Panc1 (cell line): ENCODE measurements at regions not wholly inside any gene's neighbourhood (a gene's known extent, or its start where the extent isn't known, plus 50 kb on each side); places are given as distances from the start of the nearest gene placed in this dataset.

Experiments used
- ATAC-seq: fragments of 200-7000 bp; cut with Tn5 transposase; 2 replicates; pipeline ENCODE4 v1.9.1; 2020; ENCODE audit warnings: mild to moderate bottlenecking, moderate library complexity
- BruUV-seq: library from RNA; stranded (reverse); fragments of 400-500 nt; replicated peaks from 2 replicates; lab custom pipeline; 2021; lab: Mats Ljungman, UMichigan
- CTCF ChIA-PET: fragments of 300-600 bp; sonication (Branson Sonifier 250); formaldehyde crosslinking; loops from one replicate; lab custom pipeline; 2022; ENCODE audit warnings: antibody characterized with exemption; lab: Charles Lee
- POLR2A ChIA-PET: fragments of 300-600 bp; sonication (Branson Sonifier 250); formaldehyde crosslinking; loops from one replicate; lab custom pipeline; 2022; ENCODE audit warnings: antibody characterized with exemption; lab: Charles Lee
- DNase-seq: peaks from one replicate; pipeline ENCODE4 v3.0.0-alpha.2; 2010; ENCODE audit warnings: low read depth, low spot score
- H3K27ac ChIP-seq: 2 replicates; pipeline ENCODE4 v1.5.1; 2011; ENCODE audit warnings: mild to moderate bottlenecking, low read length, inconsistent platforms
- H3K27me3 ChIP-seq: fragments of 200-500 bp; sonication (Bioruptor generic); 2 replicates; pipeline ENCODE4 v1.6.0; 2014; ENCODE audit warnings: low read length, inconsistent platforms; ENCODE audit not compliant: control insufficient read depth, insufficient read depth
- H3K36me3 ChIP-seq: fragments of 200-500 bp; sonication (Bioruptor generic); 2 replicates; pipeline ENCODE4 v1.5.1; 2014; ENCODE audit warnings: inconsistent platforms, mild to moderate bottlenecking, low read length, moderate library complexity; ENCODE audit not compliant: control insufficient read depth, insufficient read depth
- H3K4me1 ChIP-seq: 2 replicates; pipeline ENCODE4 v1.5.1; 2011; ENCODE audit warnings: inconsistent platforms, mild to moderate bottlenecking, low read length, moderate library complexity; ENCODE audit not compliant: control insufficient read depth, insufficient read depth
- H3K4me3 ChIP-seq, 2 experiments: 2 replicates each; pipeline ENCODE4 v1.5.1; 2011 to 2012; ENCODE audit warnings: low read depth in 2 of 2, low read length in 2 of 2, mild to moderate bottlenecking in 2 of 2, inconsistent platforms in 1 of 2, moderate library complexity in 1 of 2
- H3K9me3 ChIP-seq: fragments of 200-500 bp; sonication (Bioruptor generic); 2 replicates; pipeline ENCODE4 v1.5.1; 2014; ENCODE audit warnings: low read depth, mild to moderate bottlenecking, inconsistent platforms, low read length, moderate library complexity; ENCODE audit not compliant: control insufficient read depth, insufficient read depth
- CTCF ChIP-seq: fragments of 450-650 bp; IDR thresholded peaks from 2 replicates; pipeline ENCODE4 v1.5.1; 2017; ENCODE audit warnings: mild to moderate bottlenecking
- POLR2AphosphoS5 ChIP-seq: IDR thresholded peaks from 2 replicates; pipeline ENCODE4 v1.6.1; 2012; ENCODE audit warnings: mild to moderate bottlenecking, low read depth, low read length, moderate library complexity
- REST ChIP-seq, 2 experiments: IDR thresholded peaks; 2 replicates each; pipeline ENCODE4 v1.6.1; 2011 to 2012; ENCODE audit warnings: low read depth in 2 of 2, control low read depth in 1 of 2, low read length in 1 of 2, mild to moderate bottlenecking in 1 of 2, moderate library complexity in 1 of 2; ENCODE audit not compliant: insufficient read depth in 1 of 2
- SIN3A ChIP-seq: IDR thresholded peaks from 2 replicates; pipeline ENCODE4 v1.6.1; 2012; ENCODE audit warnings: low read depth, mild to moderate bottlenecking, low read length, moderate library complexity, borderline replicate concordance; ENCODE audit not compliant: insufficient read depth
- TCF7L2 ChIP-seq: IDR thresholded peaks from 2 replicates; pipeline ENCODE4 v1.6.1; 2011; ENCODE audit warnings: mild to moderate bottlenecking, low read depth, low read length, inconsistent platforms
- in situ Hi-C: cut with HindIII; loops from 2 replicates; pipeline ENCODE4 v1.10.0; 2016; ENCODE audit warnings: low sequenced_read_pairs, low pct_unique_long_range_greater_than_20kb
- intact Hi-C: fragments of 100-400 bp; cut with micrococcal nuclease; formaldehyde crosslinking; loops from one replicate; pipeline ENCODE4 v1.10.0; 2022; ENCODE audit not compliant: unreplicated experiment

- no TSS peak for BruUV-seq
- ATAC-seq = no peak
These were observed 320.8 kb upstream of the NRP1 start for GRCh38 chr10:33655165-33655815.

More at GRCh38 chr10:33655165-33655815, 320.8 kb upstream of the NRP1 start:
- ChIA-PET POLR2A (no interaction called here), CTCF (no interaction called here)
- DNase-seq = no peak
- Histone ChIP-seq H3K9me3 (no peaks in the 10 kb centered on the region; the same call in 1 of the 2 replicates), H3K4me1 (no peaks in the 10 kb centered on the region), H3K4me3 (no peak overlapping the region), H3K27ac (no peak overlapping the region), H3K36me3 (no peaks in the 10 kb centered on the region), H3K27me3 (no peaks in the 10 kb centered on the region)
- in situ Hi-C loops = no loop called here
- intact Hi-C loops = no loop called here
- no peak for TF ChIP-seq SIN3A
- TF ChIP-seq REST (IDR thresholded peaks at IDR 0.05; ENCODE audit: insufficient read depth in 1 of 2, low read depth in 2 of 2, low read length in 1 of 2) = no peak
- TF ChIP-seq TCF7L2 = no peak
- no peak for TF ChIP-seq POLR2AphosphoS5
- no peak for TF ChIP-seq CTCF
